ENCODE measurements at regions not wholly inside any gene's neighbourhood (a gene's known extent, or its start where the extent isn't known, plus 50 kb on each side); places are given as distances from the start of the nearest gene placed in this dataset.

GRCh38 chr9:106625259-106625789, 237.6 kb upstream of the ZNF462 start:
- no CpG with 5 or more reads among the region's 3 CpGs for WGBS (ENCODE audit: extremely low coverage, insufficient read length, low lambda C conversion rate)
- Histone ChIP-seq H4K91ac (ENCODE audit: insufficient read length, low read depth, low read length) (no peak overlapping the region), H2BK15ac (ENCODE audit: low read depth, low read length) (no peak overlapping the region), H2AFZ (ENCODE audit: low read length) (no peak overlapping the region), H3K27me3 (ENCODE audit: insufficient read depth, low read length) (no peaks in the 10 kb centered on the region; the same call in 1 of the 2 replicates), H3K79me2 (ENCODE audit: insufficient read depth, low read length) (no peaks in the 10 kb centered on the region), H3K23ac (ENCODE audit: insufficient read length, low read depth, low read length) (no peak overlapping the region), H3K23me2 (ENCODE audit: insufficient read length, low read depth, low read length, poor library complexity, severe bottlenecking) (no peaks in the 10 kb centered on the region), H3K56ac (ENCODE audit: insufficient read length, low read depth, low read length) (no peak overlapping the region), H3K4me2 (ENCODE audit: insufficient read depth, insufficient read length, low read length) (no peak overlapping the region), H3K4ac (ENCODE audit: low read depth, low read length) (no peak overlapping the region), H3K14ac (ENCODE audit: insufficient read depth, low read length) (no peak overlapping the region), H2BK120ac (ENCODE audit: low read depth, low read length, poor library complexity, severe bottlenecking) (no peak overlapping the region), H3K18ac (ENCODE audit: insufficient read length, low read depth, low read length) (no peak overlapping the region), H3K9me3 (ENCODE audit: control insufficient read depth, low read depth, low read length) (no peaks in the 10 kb centered on the region), H2BK12ac (ENCODE audit: insufficient read length, low read depth, low read length) (no peak overlapping the region), H4K8ac (replicated peaks; ENCODE audit: insufficient read length, low read depth, low read length) (no peak overlapping the region), H4K5ac (ENCODE audit: insufficient read length, low read depth, low read length) (no peak overlapping the region), H3K79me1 (ENCODE audit: insufficient read depth, low read depth, low read length, poor library complexity, severe bottlenecking) (no peaks in the 10 kb centered on the region), H2BK20ac (ENCODE audit: low read depth, low read length, poor library complexity, severe bottlenecking) (no peak overlapping the region), H3K4me1 (ENCODE audit: insufficient read depth, low read length) (peaks cover 16% of the 10 kb centered on the region; the same call in 1 of the 2 replicates), H3K27ac (ENCODE audit: insufficient read length, low read depth, low read length) (no peak overlapping the region), H3T11ph (ENCODE audit: low read length) (no peak overlapping the region), H2AK5ac (ENCODE audit: insufficient read length, low read length) (no peak overlapping the region), H3K9ac (ENCODE audit: extremely low read depth, insufficient read length, low read length) (no peak overlapping the region), H2BK5ac (ENCODE audit: insufficient read length, low read length) (no peak overlapping the region), H4K20me1 (ENCODE audit: control insufficient read depth, insufficient read depth, insufficient read length) (no peaks in the 10 kb centered on the region)
- H3K4me1 Mint-ChIP-seq, result peaks cover 20 to 22% of the 10 kb centered on the region in 2 experiments
- no peak overlapping the region for H3K4me3 Mint-ChIP-seq
- no peak overlapping the region; a peak in 1 of 7 replicates for H3K27ac Mint-ChIP-seq
- H3K36me3 Mint-ChIP-seq (ENCODE audit: insufficient read depth in 1 of 3, low read depth in 3 of 3), result no peaks in the 10 kb centered on the region; a peak in 2 of 7 replicates
- H3K27me3 Mint-ChIP-seq (ENCODE audit: low read depth), result peaks cover 3% of the 10 kb centered on the region
- no peak for TF ChIP-seq CTCF (conservative IDR thresholded peaks at IDR 0.05)
- no peaks in the 10 kb centered on the region; a peak in 1 of 5 replicates for H3K9me3 Mint-ChIP-seq
- DNase-seq, result no peak

Data from H9 (cell line).